Glomerular endothelial cell (primary cell): ENCODE measurements at regions not wholly inside any gene's neighbourhood (a gene's known extent, or its start where the extent isn't known, plus 50 kb on each side); places are given as distances from the start of the nearest gene placed in this dataset.
"Not testable (repeated sequence)": the region's sequence is repeated elsewhere in the genome, so short reads cannot be mapped to it uniquely, and the experiment has no call there.

Experiments
- DNase-seq: peaks from one replicate; pipeline ENCODE4 v3.0.0-alpha.2; 2011; ENCODE audit warnings: low read depth, low spot score; ENCODE audit errors: extremely low read depth

DNA sequence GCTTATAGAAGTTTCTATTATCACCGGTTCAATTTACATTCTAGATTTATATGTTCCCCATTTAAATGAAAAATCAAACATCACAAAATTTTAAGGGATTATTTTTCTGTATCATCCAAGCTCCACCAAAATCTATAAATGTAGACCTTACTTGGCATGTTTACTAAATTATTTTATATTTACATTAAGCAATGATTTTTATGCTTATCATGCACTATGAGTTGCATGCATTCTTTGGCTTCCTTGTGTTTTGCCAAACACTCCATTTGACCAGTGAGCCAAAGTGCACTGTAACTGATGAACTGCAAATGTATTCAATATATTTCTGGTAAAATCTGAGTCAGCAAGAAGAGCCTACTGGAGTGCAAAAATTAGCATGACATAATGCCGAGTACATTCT, 595.5 kb upstream of the PCDH7 start:
- DNase-seq = not testable (repeated sequence)

DNA sequence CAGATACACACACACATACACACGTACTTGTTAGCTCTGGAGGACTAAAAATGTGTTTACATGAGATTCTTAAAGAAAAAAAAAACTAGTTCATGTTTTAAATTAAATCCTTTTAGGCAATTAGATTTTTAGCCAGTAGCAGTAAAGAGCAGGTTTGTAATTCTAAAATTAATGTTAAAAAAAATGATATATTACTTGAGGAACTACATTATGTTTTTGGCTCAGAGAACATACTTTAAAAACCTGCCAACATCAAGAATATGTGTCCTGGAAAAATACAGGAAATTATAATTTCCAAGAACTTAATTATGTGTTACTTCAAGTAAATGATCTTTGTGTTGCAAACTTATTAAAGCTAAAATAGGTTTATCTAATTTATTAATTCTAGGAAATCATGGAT, 594.3 kb upstream of the PCDH7 start:
- no peak for DNase-seq

DNA sequence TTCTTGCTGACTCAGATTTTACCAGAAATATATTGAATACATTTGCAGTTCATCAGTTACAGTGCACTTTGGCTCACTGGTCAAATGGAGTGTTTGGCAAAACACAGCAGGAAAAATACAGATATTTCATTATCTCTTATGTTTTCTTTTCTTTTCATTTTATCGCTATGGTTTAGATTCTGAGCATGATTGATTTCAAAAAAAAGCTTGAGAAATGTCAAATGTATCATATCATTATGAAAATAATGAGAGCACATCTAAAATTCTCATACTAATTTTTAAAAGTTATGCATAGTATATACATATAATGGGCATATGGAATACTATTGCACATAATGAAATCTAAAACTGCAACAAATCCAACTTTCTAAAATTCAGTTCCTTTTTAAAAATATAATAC, 593.8 kb upstream of the PCDH7 start:
- DNase-seq = no peak

DNA sequence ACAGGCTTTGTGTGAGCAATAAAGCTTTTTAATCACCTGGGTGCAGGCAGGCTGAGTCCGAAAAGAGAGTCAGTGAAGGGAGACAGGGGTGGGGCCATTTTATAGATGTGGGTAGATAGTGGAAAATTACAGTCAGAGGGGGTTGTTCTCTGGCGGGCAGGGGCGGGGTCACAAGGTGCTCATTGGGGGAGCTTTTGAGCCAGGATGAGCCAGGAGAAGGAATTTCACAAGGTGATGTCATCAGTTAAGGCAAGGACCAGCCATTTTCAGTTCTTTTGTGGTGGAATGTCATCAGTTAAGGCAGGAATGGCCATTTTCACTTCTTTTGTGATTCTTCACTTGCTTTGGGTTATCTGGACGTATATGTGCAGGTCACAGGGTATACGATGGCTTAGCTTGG, 571.3 kb upstream of the PCDH7 start:
- not testable (repeated sequence) for DNase-seq

DNA sequence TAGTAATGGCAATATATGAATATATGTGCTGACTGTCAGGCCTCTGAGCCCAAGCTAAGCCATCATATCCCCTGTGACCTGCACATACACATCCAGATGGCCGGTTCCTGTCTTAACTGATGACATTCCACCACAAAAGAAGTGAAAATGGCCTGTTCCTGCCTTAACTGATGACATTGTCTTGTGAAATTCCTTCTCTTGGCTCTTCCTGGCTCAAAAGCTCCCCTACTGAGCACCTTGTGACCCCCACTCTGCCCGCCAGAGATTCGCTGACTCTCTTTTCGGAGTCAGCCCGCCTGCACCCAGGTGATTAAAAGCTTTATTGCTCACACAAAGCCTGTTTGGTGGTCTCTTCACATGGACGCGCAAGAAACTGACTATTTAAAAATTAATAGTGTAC, 570.6 kb upstream of the PCDH7 start:
- not testable (repeated sequence) for DNase-seq

DNA sequence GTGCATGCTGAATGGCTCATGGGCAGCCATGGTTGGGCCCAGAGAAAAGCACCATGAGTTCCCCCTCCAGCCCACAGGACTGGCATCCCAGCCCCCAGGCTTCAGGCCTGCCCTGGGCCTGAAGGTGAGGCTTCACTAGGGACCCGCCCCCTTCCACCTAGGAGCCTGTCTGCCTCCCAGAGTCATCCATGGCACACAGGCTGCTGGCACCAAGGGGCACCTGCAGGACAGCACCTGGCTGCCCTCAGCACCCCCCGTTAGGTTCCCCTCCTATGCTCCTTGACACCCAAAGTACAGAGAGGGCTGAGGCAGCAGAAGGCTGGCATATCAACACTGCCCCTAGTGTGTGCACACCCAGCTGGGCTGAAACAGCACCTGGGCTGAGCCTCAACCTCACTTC, 566.7 kb upstream of the PCDH7 start:
- DNase-seq = no peak

DNA sequence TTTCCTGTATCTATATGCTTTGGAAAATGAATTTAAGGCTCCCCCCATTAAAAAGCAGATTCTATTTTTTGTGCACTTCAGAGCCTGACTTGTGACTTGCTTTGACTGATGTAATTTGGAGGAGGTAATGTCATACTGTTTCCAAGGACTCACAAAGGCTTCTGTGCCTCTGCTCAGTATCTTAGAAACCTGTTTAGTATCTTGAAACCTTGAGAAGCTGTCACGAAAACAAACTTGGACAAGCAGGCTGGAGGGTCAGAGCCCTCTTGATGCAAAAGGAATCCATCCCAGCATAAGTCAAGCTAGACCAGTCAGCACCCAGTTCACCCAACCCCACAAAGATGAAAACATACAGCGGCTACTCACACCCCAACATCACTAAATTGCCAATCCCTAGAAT, 560.0 kb upstream of the PCDH7 start:
- no peak for DNase-seq

DNA sequence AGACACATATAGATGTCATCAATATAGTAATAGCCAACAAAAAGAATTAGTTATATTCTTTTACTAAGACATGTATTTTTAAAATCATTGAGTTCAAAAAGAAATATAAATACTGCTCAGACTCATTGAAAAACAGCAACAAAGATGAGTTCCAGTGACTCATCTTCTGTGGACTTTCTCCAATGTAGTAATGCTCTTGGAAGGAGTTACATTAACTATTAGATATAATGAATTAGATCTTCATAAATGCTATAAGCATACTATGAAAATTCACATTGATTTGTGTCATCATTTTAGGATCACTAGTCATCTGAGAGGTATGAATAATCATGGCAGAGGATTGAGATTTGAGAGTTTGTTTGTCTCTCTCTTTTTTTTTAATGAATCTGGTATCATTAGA, 547.8 kb upstream of the PCDH7 start:
- DNase-seq = no peak

DNA sequence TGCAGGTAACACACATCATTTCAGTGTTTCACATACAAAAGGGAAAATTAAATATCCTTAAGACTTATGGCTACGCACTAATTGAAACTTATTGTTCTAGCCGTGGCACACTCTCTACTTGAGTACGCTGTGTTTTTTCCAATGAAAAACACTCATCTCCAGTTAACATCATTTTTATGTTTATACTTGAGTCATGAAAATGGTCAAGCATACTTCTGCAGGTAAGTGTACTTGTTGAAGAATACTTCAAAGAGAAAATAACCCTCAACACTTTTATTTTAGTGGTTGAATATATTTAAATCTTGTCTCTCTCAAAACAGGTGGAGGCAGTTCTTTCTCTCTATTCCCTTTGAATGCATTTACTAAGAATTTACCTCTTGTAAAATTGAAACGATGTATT, 538.7 kb upstream of the PCDH7 start:
- DNase-seq = no peak

DNA sequence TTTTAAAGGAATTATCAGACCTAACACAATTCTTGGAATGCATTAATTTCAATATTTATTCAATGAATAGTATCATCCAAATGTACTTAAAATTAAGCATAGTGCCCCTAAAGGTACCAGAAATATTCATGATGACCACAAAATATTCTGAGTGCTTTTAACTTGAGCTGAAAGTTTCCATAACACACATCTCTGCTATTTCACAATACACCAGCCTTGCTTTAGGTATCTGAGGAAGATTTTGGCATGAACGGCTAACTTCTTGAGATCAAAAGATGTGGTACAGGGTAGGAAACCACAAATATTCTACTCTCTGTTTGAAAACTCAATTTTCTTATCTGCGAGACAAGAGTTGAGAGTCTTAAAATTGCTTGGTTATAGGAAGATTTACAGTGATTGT, 538.3 kb upstream of the PCDH7 start:
- no peak for DNase-seq

DNA sequence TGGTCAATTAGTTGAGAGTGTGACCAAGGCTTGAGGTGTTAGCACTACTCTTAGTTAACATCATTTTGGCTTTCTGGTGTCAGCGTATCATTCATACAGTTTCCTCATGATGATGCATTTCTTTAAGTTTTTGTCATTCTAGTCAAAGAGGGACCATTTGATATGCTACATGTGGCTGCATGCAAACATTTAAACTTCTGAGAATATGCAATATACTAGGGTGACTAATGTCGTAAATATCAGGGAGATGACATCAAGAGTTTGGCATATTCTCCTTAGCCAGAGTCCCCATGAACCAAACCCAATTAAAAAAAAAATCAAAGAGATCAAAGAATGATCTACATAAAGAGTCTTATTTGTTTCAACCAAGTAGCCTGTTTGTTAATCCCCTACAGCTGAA, 537.4 kb upstream of the PCDH7 start:
- DNase-seq = no peak

DNA sequence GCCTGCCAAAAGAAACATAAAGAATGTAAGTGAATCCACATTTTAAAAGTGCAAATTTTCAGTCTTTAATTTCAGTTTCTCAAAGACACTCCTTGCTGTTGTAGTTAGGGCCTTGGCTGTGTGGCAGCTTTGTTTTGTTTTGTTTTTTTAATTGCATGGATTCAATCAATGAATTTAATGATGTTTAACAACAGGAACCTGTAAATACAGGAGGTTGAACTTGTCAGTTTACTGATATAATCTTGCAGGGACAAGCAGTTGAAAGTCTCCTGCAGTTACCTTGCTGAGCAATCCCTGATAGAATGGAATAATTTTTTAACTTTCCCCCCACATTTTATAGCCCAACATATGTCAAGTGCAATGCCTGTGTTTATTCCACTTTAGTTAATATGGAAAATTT, 528.3 kb upstream of the PCDH7 start:
- no peak for DNase-seq

DNA sequence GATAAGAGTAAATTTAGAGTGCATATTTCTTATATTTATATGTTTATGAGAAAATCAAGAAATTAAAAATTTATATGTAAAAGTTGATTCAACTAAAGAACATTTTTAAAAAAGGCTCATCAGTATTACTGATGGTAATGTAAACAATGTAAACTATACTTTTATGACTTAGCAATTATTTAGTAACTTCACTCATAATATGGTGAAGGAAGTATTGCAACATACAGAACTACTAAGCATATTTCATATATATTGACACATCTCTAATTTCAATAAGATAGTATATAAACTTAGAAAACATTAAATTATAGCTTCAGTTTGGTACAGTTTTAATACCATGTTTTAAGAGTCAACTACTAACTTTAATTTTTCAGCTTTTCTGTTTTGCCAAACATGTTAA, 512.8 kb upstream of the PCDH7 start:
- no peak for DNase-seq

DNA sequence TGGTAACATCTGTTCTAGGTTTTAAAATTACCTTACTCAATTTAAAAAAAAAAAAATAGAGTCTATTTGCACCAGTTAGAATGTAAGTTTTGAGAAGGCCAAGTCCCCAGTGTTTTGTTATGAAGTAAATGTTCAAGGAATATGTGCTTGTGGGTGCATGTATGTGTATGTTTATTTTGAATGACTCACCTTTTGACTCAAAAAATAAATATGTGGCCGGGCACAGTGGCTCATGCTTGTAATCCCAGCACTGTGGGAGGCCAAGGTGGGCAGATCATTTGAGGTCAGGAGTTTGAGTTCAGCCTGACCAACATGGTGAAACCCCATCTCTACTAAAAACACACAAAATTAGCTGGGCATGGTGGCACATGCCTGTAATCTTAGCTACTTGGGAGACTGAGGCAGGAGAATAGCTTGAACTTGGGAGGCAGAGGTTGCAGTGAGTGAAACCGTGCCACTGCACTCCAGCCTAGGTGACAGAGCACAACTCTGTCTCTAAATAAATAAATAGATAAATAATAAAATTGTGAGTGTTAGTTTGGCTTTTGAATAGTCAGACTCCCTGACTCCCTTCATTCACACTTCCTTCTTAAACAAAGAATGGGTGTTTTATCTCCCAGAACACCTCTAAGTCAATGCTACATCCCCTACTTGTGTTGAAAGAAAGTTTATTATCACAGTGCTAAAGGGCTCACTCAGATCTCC, 511.3 kb upstream of the PCDH7 start:
- no peak for DNase-seq

DNA sequence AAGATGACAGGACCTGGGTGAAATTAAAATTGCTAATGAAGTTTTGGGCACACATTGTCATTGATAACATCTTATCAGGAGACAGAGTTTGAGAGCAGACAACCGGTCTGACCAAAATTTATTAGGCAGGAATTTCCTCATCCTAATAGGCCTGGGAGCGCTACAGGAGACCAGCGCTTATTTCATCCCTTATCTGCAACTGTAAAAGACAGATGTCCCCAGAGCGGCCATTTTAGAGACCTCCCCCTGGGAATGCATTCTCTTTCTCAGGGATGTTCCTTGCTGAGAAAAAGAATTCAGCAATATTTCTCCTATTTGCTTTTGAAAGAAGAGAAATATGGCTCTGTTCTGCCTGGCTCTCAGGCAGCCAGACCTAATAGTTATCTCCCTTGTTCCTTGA, 504.2 kb upstream of the PCDH7 start:
- not testable (repeated sequence) for DNase-seq

DNA sequence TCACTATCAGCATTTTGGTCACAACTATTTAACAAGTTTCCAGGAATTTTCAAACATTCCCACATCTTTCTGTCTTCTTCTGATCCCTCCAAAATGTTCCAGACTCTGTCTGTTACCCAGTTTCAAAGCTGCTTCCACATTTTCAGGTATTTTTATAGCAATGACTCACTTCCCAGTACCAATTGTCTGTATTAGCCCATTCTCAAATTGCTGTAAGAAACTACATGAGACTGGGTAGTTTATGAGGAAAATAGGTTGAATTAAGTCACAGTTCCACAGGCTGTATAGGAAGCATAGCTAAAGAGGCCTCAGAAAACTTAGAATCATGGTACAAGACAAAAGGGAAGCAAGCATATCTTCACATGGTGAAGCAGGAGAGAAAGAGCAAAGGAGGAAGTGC, 475.0 kb upstream of the PCDH7 start:
- no peak for DNase-seq

DNA sequence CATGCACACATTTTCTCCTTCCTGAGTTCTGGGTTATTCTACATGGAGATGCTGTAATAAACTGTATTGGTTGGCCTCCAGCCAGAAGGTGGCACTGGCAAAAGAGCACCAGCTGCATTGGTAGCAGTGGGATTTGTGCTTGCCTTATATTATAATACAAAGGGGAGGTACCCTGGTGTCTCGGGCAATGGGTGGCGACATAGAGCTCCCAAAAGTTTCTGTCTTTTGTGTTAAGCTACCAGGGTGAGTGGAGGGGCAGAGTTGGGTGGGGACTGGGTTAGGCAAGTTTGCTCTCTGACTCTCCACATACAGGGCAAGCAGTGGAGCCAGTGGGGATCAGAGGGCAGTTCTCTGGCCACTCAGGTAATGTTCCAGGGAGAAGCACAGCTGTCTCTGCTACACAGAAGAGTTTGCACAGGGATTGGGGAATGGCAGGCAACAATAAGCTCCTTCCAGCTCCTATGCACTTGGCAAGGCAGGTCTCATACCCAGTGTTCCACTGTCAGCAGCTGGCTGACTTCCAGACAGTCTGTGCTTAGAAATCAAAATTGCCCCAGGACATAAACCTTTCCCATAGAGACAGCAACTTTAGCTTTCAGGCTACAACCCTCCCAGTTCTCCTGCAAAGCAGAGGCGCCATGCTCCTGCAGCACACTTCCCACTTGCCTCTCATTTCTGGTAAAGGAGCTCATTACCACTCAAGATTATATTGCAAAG, 463.9 kb upstream of the PCDH7 start:
- DNase-seq = no peak

DNA sequence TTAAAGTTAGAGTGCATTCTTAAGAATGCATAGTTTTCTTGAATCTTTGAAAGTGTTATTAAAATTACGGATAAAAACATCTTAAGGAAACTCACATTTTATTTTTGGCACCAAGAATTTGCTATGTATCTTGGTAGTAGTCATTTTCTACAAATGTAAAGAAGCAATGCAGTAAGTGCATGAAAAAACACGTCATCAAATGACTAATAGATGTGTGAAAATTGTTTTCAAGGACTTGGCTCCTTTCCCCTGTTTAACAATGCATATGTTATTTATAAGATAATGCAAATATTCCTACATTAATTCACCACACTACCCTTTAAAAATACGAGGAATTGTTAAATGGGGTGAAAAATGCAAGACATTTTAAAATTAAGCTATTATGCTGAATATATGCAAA, 461.2 kb upstream of the PCDH7 start:
- no peak for DNase-seq

DNA sequence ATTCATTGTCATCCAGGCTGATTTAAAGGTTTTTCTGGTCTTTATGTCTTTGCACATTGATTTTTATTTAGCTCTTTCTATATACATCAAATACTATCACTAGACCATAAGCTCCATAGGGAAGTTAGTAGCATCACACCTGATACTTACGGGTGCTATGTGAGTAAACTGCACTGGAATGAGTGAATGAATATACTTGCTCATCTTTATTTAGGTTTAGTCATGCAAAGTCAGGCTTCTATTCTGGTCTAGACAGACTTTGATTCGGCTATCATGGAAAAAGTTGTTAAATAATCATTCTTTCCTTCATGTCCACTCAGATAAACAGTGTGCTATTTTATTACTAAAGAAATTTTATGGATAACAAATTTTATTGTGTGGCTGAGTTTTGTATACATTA, 457.8 kb upstream of the PCDH7 start:
- DNase-seq = no peak

DNA sequence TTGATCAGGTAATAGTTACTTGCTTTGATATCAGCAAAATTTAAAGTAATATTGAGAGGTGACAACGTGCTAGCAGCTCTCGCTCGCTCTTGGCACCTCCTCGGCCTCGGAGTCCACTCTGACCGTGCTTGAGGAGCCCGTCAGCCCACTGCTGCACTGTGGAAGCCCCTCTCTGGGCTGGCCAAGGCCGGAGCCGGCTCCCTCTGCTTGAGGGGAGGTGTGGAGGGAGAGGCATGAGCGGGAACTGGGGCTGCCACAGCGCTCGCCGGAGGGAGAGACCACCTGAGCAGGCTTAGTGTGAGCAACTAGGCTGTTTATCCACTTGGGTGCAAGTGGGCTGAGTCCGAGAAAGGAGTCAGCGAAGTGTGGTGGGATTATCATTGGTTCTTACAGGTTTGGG, 455.7 kb upstream of the PCDH7 start:
- DNase-seq = no peak

DNA sequence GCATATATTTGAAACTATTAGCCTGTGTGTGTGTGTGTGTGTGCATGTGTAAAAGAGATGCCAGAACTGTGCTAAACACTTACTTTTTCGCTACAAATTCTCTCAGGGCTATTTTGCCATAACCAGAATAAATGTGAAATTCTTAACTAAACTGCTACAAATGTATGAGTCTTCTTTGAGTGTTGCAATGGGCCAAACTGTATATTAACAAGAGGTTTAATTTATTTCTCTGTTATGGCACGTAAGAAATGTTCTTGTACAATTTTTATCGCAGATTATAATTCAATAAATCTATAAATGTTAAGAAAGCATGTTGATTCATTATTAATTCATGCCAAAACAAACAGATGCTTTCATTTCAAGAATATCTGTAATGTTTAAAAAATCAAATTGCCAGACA, 454.5 kb upstream of the PCDH7 start:
- no peak for DNase-seq

DNA sequence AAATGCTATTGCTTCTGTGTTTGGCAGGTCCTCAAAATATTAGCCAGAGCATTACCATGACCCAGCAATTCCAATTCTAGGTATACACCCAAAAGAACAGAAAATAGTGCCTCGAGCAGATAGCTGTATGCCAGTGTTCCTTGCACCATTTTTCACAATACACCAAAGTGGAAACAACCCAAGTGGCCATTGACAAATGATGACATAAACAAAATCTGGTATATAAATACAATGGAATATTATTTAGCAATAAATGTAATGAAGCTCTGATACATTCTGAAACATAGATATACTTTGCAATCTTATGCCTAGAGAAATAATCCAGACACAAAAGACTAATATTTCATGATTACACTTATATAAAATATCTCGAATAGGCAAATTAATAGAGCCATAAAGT, 451.8 kb upstream of the PCDH7 start:
- no peak for DNase-seq

DNA sequence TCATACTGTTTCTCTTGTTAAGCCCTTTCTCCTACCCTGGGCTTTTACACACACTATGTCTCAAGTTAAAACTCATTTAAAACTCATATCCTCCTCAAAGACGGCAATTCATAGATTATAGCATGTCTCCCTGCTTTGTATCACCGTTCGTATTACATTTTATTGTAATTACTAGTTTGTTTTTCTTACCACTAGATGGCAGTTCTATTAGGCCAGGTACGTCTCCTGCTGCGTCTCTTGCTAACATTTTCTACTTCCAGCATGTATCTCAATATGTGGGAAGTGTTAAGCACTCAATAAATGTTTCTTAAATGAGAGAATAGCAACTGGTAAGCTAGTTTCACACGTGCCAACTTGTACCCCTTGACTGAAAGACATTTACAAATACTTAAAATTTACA, 450.3 kb upstream of the PCDH7 start:
- no peak for DNase-seq
